ENCODE measurements at regions not wholly inside any gene's neighbourhood (a gene's known extent, or its start where the extent isn't known, plus 50 kb on each side); places are given as distances from the start of the nearest gene placed in this dataset.

- TF ChIP-seq GABPA (IDR thresholded peaks at IDR 0.05; ENCODE audit: low read depth) = no peak
- TF ChIP-seq POLR2AphosphoS5 (IDR thresholded peaks at IDR 0.05; ENCODE audit: low read depth) = no peak
- TF ChIP-seq CTCF (IDR thresholded peaks at IDR 0.05; ENCODE audit: insufficient read depth, low read length) = no peak
- TF ChIP-seq REST (IDR thresholded peaks at IDR 0.05; ENCODE audit: insufficient replicate concordance, low read depth) = no peak
- DNase-seq (ENCODE audit: low read depth in 1 of 2, low spot score in 1 of 2) = no peak
- Histone ChIP-seq H3K4me3 (replicated peaks; ENCODE audit: insufficient read depth, low read length) (no peak overlapping the region), H3K27ac (replicated peaks) (no peak overlapping the region), H3K27me3 (ENCODE audit: insufficient read depth, poor library complexity, severe bottlenecking) (no peaks in the 10 kb centered on the region)
These were observed 201.4 kb upstream of the PWP1 start for GRCh38 chr12:107484230-107484629.

- Histone ChIP-seq H3K27me3 (ENCODE audit: insufficient read depth, poor library complexity, severe bottlenecking) (no peaks in the 10 kb centered on the region), H3K4me3 (replicated peaks; ENCODE audit: insufficient read depth, low read length) (no peak overlapping the region), H3K27ac (replicated peaks) (no peak overlapping the region)
- TF ChIP-seq REST (IDR thresholded peaks at IDR 0.05; ENCODE audit: insufficient replicate concordance, low read depth) = no peak
- TF ChIP-seq POLR2AphosphoS5 (IDR thresholded peaks at IDR 0.05; ENCODE audit: low read depth) = no peak
- no peak for TF ChIP-seq GABPA (IDR thresholded peaks at IDR 0.05; ENCODE audit: low read depth)
- TF ChIP-seq SPI1 (IDR thresholded peaks at IDR 0.05; ENCODE audit: borderline replicate concordance, low read depth) = no peak
- no peak for DNase-seq (ENCODE audit: low read depth in 1 of 2, low spot score in 1 of 2)
These were observed 200.7 kb upstream of the PWP1 start for GRCh38 chr12:107484941-107485340.

- no peak for DNase-seq (ENCODE audit: low read depth in 1 of 2, low spot score in 1 of 2)
- Histone ChIP-seq H3K27me3 (ENCODE audit: insufficient read depth, poor library complexity, severe bottlenecking) (no peaks in the 10 kb centered on the region), H3K27ac (replicated peaks) (no peak overlapping the region), H3K4me3 (replicated peaks; ENCODE audit: insufficient read depth, low read length) (no peak overlapping the region)
- TF ChIP-seq REST (IDR thresholded peaks at IDR 0.05; ENCODE audit: insufficient replicate concordance, low read depth) (no peak), CTCF (IDR thresholded peaks at IDR 0.05; ENCODE audit: insufficient read depth, low read length) (no peak), GABPA (IDR thresholded peaks at IDR 0.05; ENCODE audit: low read depth) (no peak), SPI1 (IDR thresholded peaks at IDR 0.05; ENCODE audit: borderline replicate concordance, low read depth) (no peak), POLR2AphosphoS5 (IDR thresholded peaks at IDR 0.05; ENCODE audit: low read depth) (no peak)
These were observed 199.9 kb upstream of the PWP1 start for GRCh38 chr12:107485731-107486130.

Data from HL-60 (cell line).